ENCODE measurements at regions not wholly inside any gene's neighbourhood (a gene's known extent, or its start where the extent isn't known, plus 50 kb on each side); places are given as distances from the start of the nearest gene placed in this dataset.

DNA sequence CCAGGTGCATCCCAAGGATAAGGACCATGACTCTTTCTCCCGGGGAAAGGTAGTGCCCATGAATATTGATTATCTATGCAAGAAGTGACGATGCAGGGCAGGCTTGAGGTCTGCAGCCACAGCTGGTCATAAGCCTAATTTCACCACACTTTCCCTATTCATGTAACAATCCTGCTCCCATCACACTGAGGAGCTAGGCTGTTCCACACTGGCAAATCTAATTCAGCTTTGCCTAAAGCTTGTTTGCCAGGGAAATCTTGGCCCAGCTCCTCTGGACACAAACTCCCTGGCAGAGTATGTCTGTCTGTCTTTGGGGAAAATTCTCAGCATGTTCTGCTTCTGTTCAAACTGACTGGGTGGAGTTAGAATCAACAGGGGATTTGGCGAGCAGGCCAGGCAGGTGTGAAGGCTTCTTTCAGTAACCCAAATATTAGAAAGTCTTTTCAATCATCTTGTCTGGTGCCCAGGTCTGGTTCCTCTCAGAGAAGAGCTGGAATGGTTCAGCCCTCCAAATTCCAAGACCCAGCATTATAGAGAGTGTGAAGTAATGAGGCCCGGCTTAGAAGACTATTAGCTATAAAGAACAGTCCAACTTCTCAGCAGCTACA is 88.5 kb upstream of the SPDL1 start:
- TF ChIP-seq EZH2 (IDR thresholded peaks at IDR 0.05; ENCODE audit: borderline replicate concordance, low read depth, low read length, severe bottlenecking): no peak
- TF ChIP-seq, protein P1, sequence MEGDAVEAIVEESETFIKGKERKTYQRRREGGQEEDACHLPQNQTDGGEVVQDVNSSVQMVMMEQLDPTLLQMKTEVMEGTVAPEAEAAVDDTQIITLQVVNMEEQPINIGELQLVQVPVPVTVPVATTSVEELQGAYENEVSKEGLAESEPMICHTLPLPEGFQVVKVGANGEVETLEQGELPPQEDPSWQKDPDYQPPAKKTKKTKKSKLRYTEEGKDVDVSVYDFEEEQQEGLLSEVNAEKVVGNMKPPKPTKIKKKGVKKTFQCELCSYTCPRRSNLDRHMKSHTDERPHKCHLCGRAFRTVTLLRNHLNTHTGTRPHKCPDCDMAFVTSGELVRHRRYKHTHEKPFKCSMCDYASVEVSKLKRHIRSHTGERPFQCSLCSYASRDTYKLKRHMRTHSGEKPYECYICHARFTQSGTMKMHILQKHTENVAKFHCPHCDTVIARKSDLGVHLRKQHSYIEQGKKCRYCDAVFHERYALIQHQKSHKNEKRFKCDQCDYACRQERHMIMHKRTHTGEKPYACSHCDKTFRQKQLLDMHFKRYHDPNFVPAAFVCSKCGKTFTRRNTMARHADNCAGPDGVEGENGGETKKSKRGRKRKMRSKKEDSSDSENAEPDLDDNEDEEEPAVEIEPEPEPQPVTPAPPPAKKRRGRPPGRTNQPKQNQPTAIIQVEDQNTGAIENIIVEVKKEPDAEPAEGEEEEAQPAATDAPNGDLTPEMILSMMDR (IDR thresholded peaks at IDR 0.05; ENCODE audit: borderline replicate concordance, extremely low read depth, low read length, poor library complexity, severe bottlenecking): no peak
